Thyroid gland (tissue), 4 donors: ENCODE measurements at regions not wholly inside any gene's neighbourhood (a gene's known extent, or its start where the extent isn't known, plus 50 kb on each side); places are given as distances from the start of the nearest gene placed in this dataset.

ENCODE experiments used
- CTCF ChIP-seq, 6 experiments: fragments of 200-600 bp in 3 of 6; fragments of 450-650 bp in 3 of 6; sonication (generic) in 3 of 6; IDR thresholded peaks; one replicate each; pipeline ENCODE4 v1.5.1; 2016 to 2019; ENCODE audit warnings: antibody characterized with exemption in 6 of 6, mild to moderate bottlenecking in 2 of 6, inconsistent platforms in 1 of 6, moderate library complexity in 1 of 6
- POLR2A ChIP-seq, 2 donors: fragments of 450-650 bp; IDR thresholded peaks; one replicate each; pipeline ENCODE4 v1.6.1; 2017; ENCODE audit warnings: antibody characterized with exemption in 2 of 2, mild to moderate bottlenecking in 2 of 2, moderate library complexity in 1 of 2

- no peak for TF ChIP-seq POLR2A (IDR thresholded peaks at IDR 0.05)
- TF ChIP-seq CTCF (IDR thresholded peaks at IDR 0.05) = no peak
Observed at GRCh38 chr6:164325168-164325567, 910.6 kb downstream of the QKI start.
